ENCODE measurements at regions not wholly inside any gene's neighbourhood (a gene's known extent, or its start where the extent isn't known, plus 50 kb on each side); places are given as distances from the start of the nearest gene placed in this dataset.

GRCh38 chr10:130230036-130230435, 93.8 kb downstream of the GLRX3 start:
- no peak for DNase-seq

GRCh38 chr10:130230611-130231010, 94.4 kb downstream of the GLRX3 start:
- DNase-seq, result no peak

DNA sequence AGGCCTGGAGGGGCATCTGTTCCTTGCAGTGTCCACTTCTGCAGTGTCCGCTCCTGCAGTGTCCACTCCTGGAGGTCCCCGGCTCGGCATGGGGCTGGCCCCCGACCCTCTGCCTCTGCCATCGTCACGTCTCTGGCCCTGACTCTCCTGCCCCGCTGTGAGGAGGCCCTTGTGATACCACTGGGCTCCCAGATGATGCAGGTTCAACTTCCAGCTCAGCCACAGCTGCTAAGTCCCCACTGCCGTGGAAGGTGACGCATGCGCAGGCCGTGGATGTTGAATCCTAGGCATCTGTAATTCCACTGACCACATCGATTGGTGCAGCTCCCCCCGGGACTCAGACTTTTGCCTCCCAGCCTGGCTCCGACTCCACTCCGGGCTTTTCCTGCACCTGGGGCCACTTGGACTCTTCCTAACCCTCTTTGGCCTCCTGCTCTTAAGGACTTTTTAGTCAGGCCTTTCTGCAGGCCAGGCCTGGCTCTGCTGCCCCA, 95.1 kb downstream of the GLRX3 start:
- no peak for DNase-seq

GRCh38 chr10:130232166-130233034, 96.2 kb downstream of the GLRX3 start:
- DNase-seq, result no peak

DNA sequence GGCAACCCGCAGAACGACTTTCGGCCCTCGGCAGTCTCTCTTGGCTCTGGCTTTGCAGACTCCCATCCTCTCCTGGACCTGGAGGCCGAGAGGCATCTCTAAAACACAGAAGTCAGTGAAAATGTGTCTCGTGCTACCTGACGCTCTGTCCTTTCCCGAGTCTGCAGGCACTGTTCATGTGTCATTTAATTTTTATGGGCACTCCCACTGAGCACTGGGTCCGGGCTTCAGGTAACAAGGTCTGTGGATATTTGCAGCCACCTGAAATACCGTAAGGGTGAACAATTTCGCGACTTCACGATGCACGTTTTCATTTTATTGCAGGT, 96.8 kb downstream of the GLRX3 start:
- no peak for DNase-seq

DNA sequence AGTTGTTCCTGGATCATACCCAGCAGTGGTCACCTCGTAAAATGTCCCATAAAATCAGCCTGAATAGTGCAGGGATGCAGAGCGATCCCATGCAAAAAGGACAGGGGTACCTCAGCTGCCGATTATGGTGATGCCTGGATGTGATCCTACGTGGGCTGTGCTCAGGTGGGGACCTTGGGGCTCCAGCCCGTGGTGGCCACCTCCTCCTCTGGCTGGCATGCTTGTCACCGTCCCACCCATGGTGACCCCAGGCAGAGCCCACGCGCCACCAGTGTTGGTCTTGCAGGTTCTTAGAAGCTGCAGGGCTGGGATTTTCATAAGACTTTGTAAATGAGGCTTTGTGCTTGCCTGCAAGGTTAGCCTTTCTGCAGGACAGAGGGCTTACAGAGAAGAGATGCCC, 97.2 kb downstream of the GLRX3 start:
- no peak for DNase-seq

DNA sequence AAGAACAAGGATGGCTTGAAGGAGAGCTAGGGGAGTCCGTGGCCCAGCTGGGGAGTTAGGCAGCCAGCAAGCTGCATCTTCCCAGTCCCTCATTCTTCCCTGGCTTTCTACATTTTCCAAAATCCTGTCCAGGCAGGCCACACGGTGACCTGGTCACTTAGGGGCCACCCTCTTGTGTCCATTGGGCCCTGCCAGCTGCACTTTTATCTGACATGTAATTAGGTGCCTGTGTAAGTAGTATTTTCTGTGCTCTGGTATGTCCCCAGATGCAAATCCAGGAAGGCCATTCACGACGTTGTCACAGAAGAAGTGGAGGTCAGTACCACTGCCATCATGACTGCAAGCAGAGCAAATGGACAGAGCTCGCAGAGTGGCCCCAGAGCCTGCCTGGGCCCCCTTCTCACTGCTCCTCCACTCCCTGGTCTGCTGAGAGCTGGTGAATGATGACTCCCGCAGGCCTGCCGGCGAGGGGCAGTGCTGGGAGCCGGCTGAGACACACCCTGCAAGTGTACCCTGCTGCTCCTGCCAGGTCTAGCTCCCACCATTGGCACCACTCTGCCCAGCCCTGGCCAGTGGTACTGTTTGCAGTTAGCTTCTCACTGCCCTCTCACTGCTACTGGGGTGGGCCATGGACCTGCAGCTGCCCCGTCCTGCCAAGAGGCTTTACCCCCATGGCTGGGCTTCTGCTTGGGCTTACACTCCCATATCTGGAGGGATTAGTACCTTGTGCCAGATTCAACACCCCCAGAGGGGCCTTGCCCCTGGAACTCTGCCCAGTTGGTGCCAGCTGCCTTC, 98.2 kb downstream of the GLRX3 start:
- DNase-seq, result no peak

DNA sequence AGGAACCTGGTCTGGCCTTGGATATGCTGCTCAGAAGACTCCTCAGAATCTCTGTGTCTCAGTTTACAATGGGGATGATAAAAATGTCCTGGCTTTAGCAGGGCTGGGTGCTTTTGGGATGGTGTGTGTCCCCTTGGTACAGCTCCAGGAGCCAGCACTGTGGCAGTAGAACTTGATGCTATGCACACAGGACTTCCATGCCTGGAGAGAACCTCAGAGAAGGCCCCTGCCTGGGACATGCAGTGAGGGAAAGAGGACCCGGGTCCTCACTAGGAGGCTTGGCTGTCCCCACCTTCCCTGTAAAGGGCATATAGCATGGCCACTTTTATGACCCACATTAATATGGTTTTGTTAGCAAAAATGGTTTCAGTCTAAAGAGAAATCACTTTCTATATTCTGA, 100.5 kb downstream of the GLRX3 start:
- no peak for DNase-seq

GRCh38 chr10:130240409-130240808, 104.2 kb downstream of the GLRX3 start:
- no peak for DNase-seq

DNA sequence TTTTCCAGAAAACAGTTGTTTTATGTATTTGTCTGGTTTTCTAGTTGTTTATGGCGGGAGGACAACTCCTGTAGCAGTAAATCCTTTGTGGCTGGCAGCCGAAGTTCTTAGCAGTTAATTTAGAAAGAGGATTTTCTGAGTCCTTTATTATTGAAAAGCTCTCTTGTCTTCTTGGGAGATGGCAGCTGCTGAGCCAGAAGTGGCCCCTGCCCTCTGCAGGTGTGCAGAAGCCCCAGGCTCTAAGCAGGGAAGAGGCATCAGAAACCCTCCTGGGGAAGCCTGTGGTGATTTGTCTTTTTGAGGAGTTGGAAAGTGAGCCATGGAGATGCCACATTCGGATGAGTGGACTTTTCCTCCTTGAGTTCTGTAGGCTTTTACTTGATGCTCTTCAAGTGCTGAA, 106.3 kb downstream of the GLRX3 start:
- DNase-seq, result no peak

DNA sequence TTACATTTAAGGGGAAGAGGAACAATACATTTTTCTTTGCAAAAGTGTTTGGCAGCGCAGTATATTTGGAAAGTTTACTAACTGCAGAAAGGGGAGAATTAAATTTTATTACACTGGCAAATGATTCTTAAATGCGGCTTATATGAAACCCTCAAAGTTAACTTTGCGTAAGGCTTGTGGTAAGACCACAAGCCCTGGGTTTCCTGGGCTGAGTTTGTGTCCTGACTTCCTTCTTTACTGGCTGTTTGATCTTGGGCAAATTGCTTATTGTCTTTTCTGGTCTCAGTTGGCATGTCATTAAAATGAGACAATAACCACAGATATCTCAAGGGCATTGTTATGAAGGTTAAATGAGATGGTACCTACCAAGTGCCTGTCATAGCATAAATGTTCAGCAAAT, 106.8 kb downstream of the GLRX3 start:
- DNase-seq, result peak; percentile 43

GRCh38 chr10:130244031-130244927, 108.1 kb downstream of the GLRX3 start:
- no peak for DNase-seq

DNA sequence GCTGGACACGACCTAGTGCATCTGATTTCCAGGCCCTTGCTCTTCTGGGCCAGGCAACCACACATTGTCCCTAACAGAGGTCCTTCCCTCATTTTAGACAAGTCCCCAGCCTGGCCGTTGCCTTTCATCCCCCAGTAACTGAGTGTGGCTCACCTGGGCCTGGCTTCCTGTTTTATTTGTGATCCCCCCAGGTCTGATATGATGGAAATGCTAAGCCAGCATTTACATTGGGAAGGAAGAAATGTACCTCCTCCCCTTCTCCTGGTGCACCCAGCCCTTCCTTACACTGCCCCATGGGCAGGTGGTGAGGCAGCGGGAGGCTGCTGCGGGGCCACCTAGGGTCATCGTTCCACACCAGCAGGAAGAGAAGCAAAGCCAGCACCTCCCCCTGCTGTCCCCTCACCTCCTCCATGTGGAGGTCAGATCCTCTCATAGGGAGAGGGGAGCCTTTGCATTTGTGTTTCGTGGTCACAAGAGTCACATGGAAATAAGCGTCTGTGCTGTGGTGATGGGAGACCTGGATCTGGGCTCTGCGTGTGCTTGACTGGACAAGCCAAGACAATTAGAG, 108.8 kb downstream of the GLRX3 start:
- no peak for DNase-seq

DNA sequence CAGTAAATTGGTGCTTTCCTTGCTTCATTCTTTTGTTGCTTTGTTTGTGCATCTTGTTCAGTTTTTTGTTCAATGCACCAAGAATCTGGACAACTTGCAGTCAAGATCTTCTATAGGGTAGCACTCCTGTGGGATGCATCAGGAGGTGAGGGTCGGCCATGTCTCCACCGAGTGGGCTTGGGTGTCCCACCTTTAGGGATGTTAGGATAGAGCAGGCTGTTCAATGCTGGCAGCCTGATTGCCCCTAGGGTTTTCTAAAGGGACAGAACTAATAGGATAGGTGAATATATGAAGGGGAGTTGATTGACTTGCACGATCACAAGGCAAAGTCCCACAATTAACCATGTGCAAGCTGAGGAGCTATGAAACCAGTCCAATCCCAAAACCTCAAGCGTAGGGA, 109.9 kb downstream of the GLRX3 start:
- no peak for DNase-seq

- DNase-seq, result no peak
Measured at GRCh38 chr10:130250127-130250526, 113.9 kb downstream of the GLRX3 start.

DNA sequence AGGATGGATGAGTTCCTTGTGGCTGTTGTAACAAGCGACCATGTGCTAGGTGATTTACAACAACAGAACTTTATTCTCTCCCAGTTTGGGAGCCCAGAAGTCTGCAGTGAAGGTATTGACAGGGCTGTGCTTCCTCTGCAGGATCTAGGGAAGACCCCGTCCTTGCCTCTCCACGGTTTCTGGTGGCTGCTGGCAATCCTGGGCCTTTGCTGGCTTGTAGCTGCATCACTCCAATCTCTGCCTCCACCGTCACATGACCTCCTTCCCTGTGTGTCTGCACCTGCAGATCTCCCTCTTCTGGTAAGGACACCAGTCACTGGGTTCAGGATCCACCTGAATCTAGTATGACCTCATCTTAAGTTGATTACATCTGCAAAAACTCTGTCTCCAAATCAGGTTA, 115.6 kb downstream of the GLRX3 start:
- DNase-seq, result no peak

DNA sequence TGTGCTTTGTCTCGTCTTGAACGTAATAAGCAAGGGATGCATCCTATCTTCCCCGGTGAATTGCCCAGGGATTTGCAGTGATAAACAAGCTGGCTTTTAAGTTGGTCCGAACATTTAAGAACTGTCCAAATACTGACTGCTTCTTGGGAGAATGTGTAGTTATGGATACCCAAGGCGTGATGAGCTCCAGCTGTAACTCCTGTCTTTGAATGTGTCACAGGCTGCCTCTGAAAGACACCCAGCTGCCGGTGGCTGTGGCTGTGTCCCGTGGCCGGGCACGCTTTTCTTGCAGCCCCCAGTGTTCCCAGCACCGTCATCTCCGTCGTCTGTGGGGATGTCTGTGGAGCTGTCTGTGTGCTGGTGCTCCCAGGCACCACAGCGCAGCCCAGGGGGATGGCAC, 118.1 kb downstream of the GLRX3 start:
- no peak for DNase-seq

GRCh38 chr10:130254662-130255061, 118.5 kb downstream of the GLRX3 start:
- DNase-seq, result no peak

GRCh38 chr10:130255777-130256176, 119.6 kb downstream of the GLRX3 start:
- no peak for DNase-seq

DNA sequence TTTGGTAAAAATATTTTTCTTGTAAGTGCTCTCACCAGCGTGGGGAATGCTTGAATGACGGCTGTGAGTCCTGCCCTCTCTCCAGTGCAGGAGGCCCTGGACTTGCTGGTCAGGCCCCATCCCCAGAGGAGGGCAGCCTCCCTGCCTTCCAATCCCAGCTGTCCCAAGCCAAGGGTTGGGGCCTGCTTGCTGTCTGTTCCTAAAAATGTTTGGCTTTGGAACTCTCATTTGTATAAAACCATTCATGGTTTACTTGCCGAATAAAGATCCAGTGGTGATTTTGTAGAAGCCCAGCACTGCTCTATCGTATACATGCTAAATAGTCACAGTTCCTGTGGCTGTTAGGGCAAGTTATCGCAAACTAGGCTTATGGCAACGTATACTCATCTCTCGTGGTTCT, 121.7 kb downstream of the GLRX3 start:
- DNase-seq, result no peak

- no peak for DNase-seq
Measured at GRCh38 chr10:130259380-130259779, 123.2 kb downstream of the GLRX3 start.

- DNase-seq, result no peak
Measured at GRCh38 chr10:130261306-130261705, 125.1 kb downstream of the GLRX3 start.

- no peak for DNase-seq
Measured at GRCh38 chr10:130261766-130262165, 125.6 kb downstream of the GLRX3 start.

Data from hematopoietic multipotent progenitor cell treated with erythropoietin and hydrocortisone succinate and interleukin-3 and kit ligand, for 6 days (in vitro differentiated cells).